B cell (primary cell): ENCODE measurements at regions not wholly inside any gene's neighbourhood (a gene's known extent, or its start where the extent isn't known, plus 50 kb on each side); places are given as distances from the start of the nearest gene placed in this dataset.

Source experiments
- ATAC-seq: fragments of 200-7000 bp; cut with Tn5 transposase; one replicate; pipeline ENCODE4 v1.10.0; 2021; ENCODE audit warnings: low read depth, mild to moderate bottlenecking, moderate number of reproducible peaks, moderate library complexity
- CTCF ChIA-PET: fragments of 350-600 bp; sonication (Branson Sonifier 250); formaldehyde crosslinking; loops from one replicate; lab custom pipeline; 2021; ENCODE audit warnings: antibody characterized with exemption, inconsistent platforms; lab: Charles Lee
- POLR2A ChIA-PET: fragments of 350-600 bp; sonication (Branson Sonifier 250); formaldehyde crosslinking; loops from one replicate; lab custom pipeline; 2021; ENCODE audit warnings: antibody characterized with exemption; lab: Charles Lee
- DNase-seq: peaks from one replicate; pipeline ENCODE4 v3.0.0; 2013
- H2AFZ ChIP-seq: 2 replicates; pipeline ENCODE4 v1.6.1; 2012; ENCODE audit warnings: mild to moderate bottlenecking, low read depth, low read length; ENCODE audit not compliant: insufficient read depth, poor library complexity, severe bottlenecking
- H3K27ac ChIP-seq, 2 donors: 1 replicate in 1 of 2; 2 replicates in 1 of 2; pipeline ENCODE4 v1.5.1; 2012 to 2013; ENCODE audit warnings: low read length in 2 of 2, mild to moderate bottlenecking in 2 of 2, moderate library complexity in 1 of 2
- H3K27me3 ChIP-seq, 4 experiments: fragments of 200-600 bp in 1 of 4; sonication (generic) in 1 of 4; replicated peaks in 1 of 4; 1 replicate in 2 of 4; 2 replicates in 2 of 4; pipeline versions ENCODE4 v1.6.1 to v1.7.0; 2013 to 2016; ENCODE audit warnings: low read length in 3 of 4, mild to moderate bottlenecking in 2 of 4, mixed read lengths in 1 of 4, moderate library complexity in 1 of 4; ENCODE audit not compliant: insufficient read depth in 4 of 4, control insufficient read depth in 3 of 4; ENCODE audit errors: control extremely low read depth in 1 of 4
- H3K36me3 ChIP-seq, 2 experiments: replicated peaks in 1 of 2; 1 replicate in 1 of 2; 2 replicates in 1 of 2; pipeline versions ENCODE4 v1.6.1 to v1.7.1; 2013; ENCODE audit warnings: low read length in 1 of 2; ENCODE audit not compliant: insufficient read depth in 2 of 2, control insufficient read depth in 1 of 2; ENCODE audit errors: control extremely low read depth in 1 of 2, extremely low read depth in 1 of 2
- H3K4me1 ChIP-seq, 2 donors: fragments of 200-600 bp in 1 of 2; sonication (generic) in 1 of 2; 1 replicate in 1 of 2; 2 replicates in 1 of 2; pipeline versions ENCODE4 v1.5.1 to v1.6.1; 2013 to 2017; ENCODE audit warnings: low read length in 2 of 2; ENCODE audit not compliant: control insufficient read depth in 2 of 2, insufficient read depth in 2 of 2
- H3K4me2 ChIP-seq: replicated peaks from 2 replicates; pipeline ENCODE3; 2012; ENCODE audit warnings: mild to moderate bottlenecking, low read depth, low read length; ENCODE audit not compliant: poor library complexity, severe bottlenecking
- H3K4me3 ChIP-seq, 5 experiments: fragments of 200-600 bp in 1 of 5; sonication (generic) in 1 of 5; 1 replicate in 3 of 5; 2 replicates in 2 of 5; pipeline versions ENCODE4 v1.5.1 to v1.7.0; 2011 to 2016; ENCODE audit warnings: low read length in 4 of 5, mild to moderate bottlenecking in 4 of 5, low read depth in 2 of 5, control low read depth in 1 of 5, moderate library complexity in 1 of 5; ENCODE audit not compliant: insufficient read depth in 1 of 5; ENCODE audit errors: control extremely low read depth in 1 of 5, extremely low read depth in 1 of 5
- H3K79me2 ChIP-seq: fragments of 200-600 bp; sonication (generic); one replicate; pipeline ENCODE4 v1.6.0; 2016; ENCODE audit warnings: low read length; ENCODE audit not compliant: control insufficient read depth, insufficient read depth
- H3K9ac ChIP-seq: fragments of 200-600 bp; sonication (generic); 2 replicates; pipeline ENCODE4 v1.6.1; 2017; ENCODE audit warnings: mild to moderate bottlenecking, low read length, moderate library complexity
- H3K9me3 ChIP-seq, 3 donors: one replicate each; pipeline versions ENCODE4 v1.6.1 to v1.7.1; 2013; ENCODE audit warnings: low read length in 2 of 3; ENCODE audit not compliant: control insufficient read depth in 2 of 3, insufficient read depth in 1 of 3; ENCODE audit errors: control extremely low read depth in 1 of 3
- H4K20me1 ChIP-seq: 2 replicates; pipeline ENCODE4 v1.6.0; 2012; ENCODE audit warnings: mild to moderate bottlenecking, low read length; ENCODE audit not compliant: insufficient read depth, control insufficient read depth, poor library complexity, severe bottlenecking
- H3K27ac Mint-ChIP-seq: one replicate; pipeline ENCODE4 v1.8.0; 2021; ENCODE audit warnings: mixed read lengths
- H3K27me3 Mint-ChIP-seq: one replicate; pipeline ENCODE4 v1.8.0; 2021; ENCODE audit warnings: mixed read lengths
- H3K4me1 Mint-ChIP-seq: one replicate; pipeline ENCODE4 v1.8.0; 2021; ENCODE audit warnings: mixed read lengths
- H3K4me3 Mint-ChIP-seq: one replicate; pipeline ENCODE4 v1.8.0; 2021; ENCODE audit warnings: mixed read lengths
- H3K9me3 Mint-ChIP-seq: one replicate; pipeline ENCODE4 v1.8.0; 2022; ENCODE audit warnings: mixed read lengths; ENCODE audit not compliant: insufficient read depth
- EZH2 ChIP-seq: IDR thresholded peaks from 2 replicates; pipeline ENCODE4 v1.6.1; 2012; ENCODE audit warnings: borderline replicate concordance, low read depth, mild to moderate bottlenecking, moderate library complexity, low read length; ENCODE audit not compliant: insufficient read depth, poor library complexity, severe bottlenecking
- WGBS: methylation state at CpG from one replicate; pipeline ENCODE4 v1.1.5; 2013; ENCODE audit warnings: missing lambda C conversion rate; ENCODE audit not compliant: insufficient coverage; 5-methylcytosine and 5-hydroxymethylcytosine counted together
- intact Hi-C: fragments of 100-400 bp; cut with micrococcal nuclease; formaldehyde crosslinking; loops from one replicate; pipeline ENCODE4 v1.10.0; 2022
- TF ChIP-seq, protein P1 (sequence below): fragments of 200-600 bp; IDR thresholded peaks from one replicate; pipeline ENCODE4 v1.8.0; 2022; ENCODE audit warnings: antibody characterized with exemption, mild to moderate bottlenecking

DNA sequence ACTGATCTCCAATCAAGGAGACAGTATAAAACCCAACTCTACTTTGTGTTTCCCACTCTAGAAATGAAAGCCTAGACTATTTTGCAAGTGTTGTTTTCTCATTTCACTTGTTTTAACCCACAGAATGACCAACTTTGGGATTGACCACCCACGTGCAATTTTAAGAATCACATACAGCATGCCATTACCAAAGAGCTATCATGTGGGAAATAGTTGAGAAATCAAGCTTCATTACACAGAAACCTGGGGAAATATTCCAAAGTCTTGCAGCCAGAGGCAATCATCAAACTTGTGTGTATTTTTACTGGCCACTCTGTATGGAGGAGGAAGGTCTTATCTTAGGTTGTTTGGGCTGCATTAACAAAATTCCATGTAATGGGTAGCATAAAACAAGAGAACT is 451.4 kb upstream of the DAB2 start:
- no peaks in the 10 kb centered on the region for H3K4me1 Mint-ChIP-seq
- Histone ChIP-seq H3K4me2 (no peak overlapping the region), H2AFZ (no peak overlapping the region), H3K36me3 (no peaks in the 10 kb centered on the region), H3K9me3 (no peaks in the 10 kb centered on the region), H3K27ac (no peak overlapping the region), H3K27me3 (no peaks in the 10 kb centered on the region), H3K4me3 (no peak overlapping the region), H3K79me2 (no peaks in the 10 kb centered on the region), H4K20me1 (no peaks in the 10 kb centered on the region), H3K4me1 (no peaks in the 10 kb centered on the region), H3K9ac (no peak overlapping the region)
- no peaks in the 10 kb centered on the region for H3K9me3 Mint-ChIP-seq
- ATAC-seq (no peak), DNase-seq (no peak)
- POLR2A ChIA-PET = no interaction called here
- no CpG with 5 or more reads among the region's 1 CpG for WGBS
- TF ChIP-seq, protein P1, sequence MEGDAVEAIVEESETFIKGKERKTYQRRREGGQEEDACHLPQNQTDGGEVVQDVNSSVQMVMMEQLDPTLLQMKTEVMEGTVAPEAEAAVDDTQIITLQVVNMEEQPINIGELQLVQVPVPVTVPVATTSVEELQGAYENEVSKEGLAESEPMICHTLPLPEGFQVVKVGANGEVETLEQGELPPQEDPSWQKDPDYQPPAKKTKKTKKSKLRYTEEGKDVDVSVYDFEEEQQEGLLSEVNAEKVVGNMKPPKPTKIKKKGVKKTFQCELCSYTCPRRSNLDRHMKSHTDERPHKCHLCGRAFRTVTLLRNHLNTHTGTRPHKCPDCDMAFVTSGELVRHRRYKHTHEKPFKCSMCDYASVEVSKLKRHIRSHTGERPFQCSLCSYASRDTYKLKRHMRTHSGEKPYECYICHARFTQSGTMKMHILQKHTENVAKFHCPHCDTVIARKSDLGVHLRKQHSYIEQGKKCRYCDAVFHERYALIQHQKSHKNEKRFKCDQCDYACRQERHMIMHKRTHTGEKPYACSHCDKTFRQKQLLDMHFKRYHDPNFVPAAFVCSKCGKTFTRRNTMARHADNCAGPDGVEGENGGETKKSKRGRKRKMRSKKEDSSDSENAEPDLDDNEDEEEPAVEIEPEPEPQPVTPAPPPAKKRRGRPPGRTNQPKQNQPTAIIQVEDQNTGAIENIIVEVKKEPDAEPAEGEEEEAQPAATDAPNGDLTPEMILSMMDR = no peak
- no peak overlapping the region for H3K27ac Mint-ChIP-seq
- intact Hi-C loops = no loop called here
- CTCF ChIA-PET = no interaction called here
- H3K4me3 Mint-ChIP-seq = no peak overlapping the region
- peaks cover 7% of the 10 kb centered on the region for H3K27me3 Mint-ChIP-seq

DNA sequence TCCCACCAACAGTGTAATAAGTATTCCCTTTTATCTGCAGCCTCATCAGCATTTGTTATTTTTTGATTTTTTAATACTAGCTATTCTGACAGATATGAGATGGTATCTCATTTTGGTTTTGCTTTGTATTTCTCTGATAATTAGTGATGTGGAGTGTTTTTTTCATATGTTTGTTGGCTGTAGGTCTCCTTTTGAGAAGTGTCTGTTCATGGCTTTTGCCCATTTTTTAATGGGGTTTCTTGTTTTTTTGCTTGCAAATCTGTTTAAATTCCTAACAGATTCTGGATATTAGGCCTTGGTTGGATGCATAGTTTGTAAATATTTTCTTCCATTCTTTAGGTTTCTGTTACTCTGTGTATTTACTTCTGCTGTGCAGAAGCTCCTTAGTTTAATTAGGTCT is 445.4 kb upstream of the DAB2 start:
- H3K9me3 ChIP-seq = no peaks in the 10 kb centered on the region
- peaks cover 6% of the 10 kb centered on the region for H3K9me3 Mint-ChIP-seq
- H3K27me3 Mint-ChIP-seq = no peaks in the 10 kb centered on the region
- intact Hi-C loops = no loop called here
- H3K9ac ChIP-seq = no peak overlapping the region
- H3K4me1 ChIP-seq = no peaks in the 10 kb centered on the region
- no peaks in the 10 kb centered on the region for H3K36me3 ChIP-seq
- ChIA-PET CTCF (no interaction called here), POLR2A (no interaction called here)
- no peak overlapping the region for H3K27ac ChIP-seq
- H3K27ac Mint-ChIP-seq = no peak overlapping the region
- H3K4me3 ChIP-seq = no peak overlapping the region
- TF ChIP-seq, protein P1 = no peak
- no peak for TF ChIP-seq EZH2
- ATAC-seq (no peak), DNase-seq (no peak)
- H3K4me1 Mint-ChIP-seq = no peaks in the 10 kb centered on the region
- no peaks in the 10 kb centered on the region for H3K27me3 ChIP-seq
- no peak overlapping the region for H3K4me3 Mint-ChIP-seq
- no peak overlapping the region for H2AFZ ChIP-seq
- H3K4me2 ChIP-seq = no peak overlapping the region
- H4K20me1 ChIP-seq = no peaks in the 10 kb centered on the region
- no peaks in the 10 kb centered on the region for H3K79me2 ChIP-seq
